ENCODE measurements at regions not wholly inside any gene's neighbourhood (a gene's known extent, or its start where the extent isn't known, plus 50 kb on each side); places are given as distances from the start of the nearest gene placed in this dataset.

- no peaks in the 10 kb centered on the region for H3K4me1 ChIP-seq
- DNase-seq (no peak), ATAC-seq (no peak)
- no peak overlapping the region for H3K4me3 ChIP-seq
- H3K27me3 ChIP-seq (ENCODE audit: insufficient read depth in 3 of 3, low read length in 2 of 3), result no peaks in the 10 kb centered on the region
- intact Hi-C loops (cut with DNase I), result no loop called here
- peaks cover 5% of the 10 kb centered on the region for H3K9me3 ChIP-seq
- no peak for TF ChIP-seq CTCF (IDR thresholded peaks at IDR 0.05)
- no peak overlapping the region for H3K27ac ChIP-seq
- WGBS, 3 donors, result 51 to 59% (median 53%) methylated on average over 3 of the region's 3 CpGs
- no peaks in the 10 kb centered on the region for H3K36me3 ChIP-seq (ENCODE audit: insufficient read depth in 1 of 2, low read depth in 1 of 2)
These were observed 463.6 kb upstream of the ALCAM start for GRCh38 chr3:104903064-104903463.

- DNase-seq, result no peak
- peaks cover 5% of the 10 kb centered on the region for H3K9me3 ChIP-seq
These were observed 460.6 kb upstream of the ALCAM start for GRCh38 chr3:104906001-104906639.

GRCh38 chr3:104907507-104907906 lies 459.2 kb upstream of the ALCAM start:
- 84 to 90% (median 84%) methylated on average over 6 of the region's 6 CpGs for WGBS, 3 donors
- Histone ChIP-seq H3K9me3 (no peaks in the 10 kb centered on the region), H3K27ac (no peak overlapping the region), H3K36me3 (ENCODE audit: insufficient read depth in 1 of 2, low read depth in 1 of 2) (no peaks in the 10 kb centered on the region), H3K4me3 (no peak overlapping the region), H3K27me3 (ENCODE audit: insufficient read depth in 3 of 3, low read length in 2 of 3) (no peaks in the 10 kb centered on the region), H3K4me1 (no peaks in the 10 kb centered on the region)
- ATAC-seq, result no peak
- no peak for TF ChIP-seq CTCF (IDR thresholded peaks at IDR 0.05)
- no peak for DNase-seq
- intact Hi-C loops (cut with DNase I), result no loop called here

More at GRCh38 chr3:104906001-104906639, 460.6 kb upstream of the ALCAM start:
- Histone ChIP-seq H3K27ac (no peak overlapping the region), H3K36me3 (ENCODE audit: insufficient read depth in 1 of 2, low read depth in 1 of 2) (no peaks in the 10 kb centered on the region), H3K27me3 (ENCODE audit: insufficient read depth in 3 of 3, low read length in 2 of 3) (no peaks in the 10 kb centered on the region), H3K4me1 (no peaks in the 10 kb centered on the region), H3K4me3 (no peak overlapping the region)
- TF ChIP-seq CTCF (IDR thresholded peaks at IDR 0.05), result no peak
- ATAC-seq, result no peak
- intact Hi-C loops (cut with DNase I), result no loop called here
- 89 to 97% (median 90%) methylated on average over 17 of the region's 17 CpGs for WGBS, 3 donors

- no peak overlapping the region for H3K27ac ChIP-seq
These were observed 457.9 kb upstream of the ALCAM start for GRCh38 chr3:104908761-104909160.

More at GRCh38 chr3:104908761-104909160, 457.9 kb upstream of the ALCAM start:
- Histone ChIP-seq H3K9me3 (no peaks in the 10 kb centered on the region), H3K36me3 (ENCODE audit: insufficient read depth in 1 of 2, low read depth in 1 of 2) (no peaks in the 10 kb centered on the region), H3K4me3 (no peak overlapping the region), H3K27me3 (ENCODE audit: insufficient read depth in 3 of 3, low read length in 2 of 3) (no peaks in the 10 kb centered on the region), H3K4me1 (no peaks in the 10 kb centered on the region)
- ATAC-seq, result no peak
- 57 to 60% (median 59%) methylated on average over 2 of the region's 2 CpGs for WGBS, 3 donors
- intact Hi-C loops (cut with DNase I), result no loop called here
- TF ChIP-seq CTCF (IDR thresholded peaks at IDR 0.05), result no peak
- no peak for DNase-seq

Measured in psoas muscle (tissue), 7 donors.